DND-41 (cell line): ENCODE measurements at regions not wholly inside any gene's neighbourhood (a gene's known extent, or its start where the extent isn't known, plus 50 kb on each side); places are given as distances from the start of the nearest gene placed in this dataset.

Experiments used
- ATAC-seq: fragments of 200-7000 bp; cut with Tn5 transposase; 3 replicates; pipeline ENCODE4 v1.9.1; 2021; ENCODE audit warnings: low read depth; ENCODE audit not compliant: insufficient read depth
- DNase-seq: peaks from one replicate; pipeline ENCODE4 v3.0.0-alpha.2; 2020
- H2AFZ ChIP-seq: 2 replicates; pipeline ENCODE4 v1.6.0; 2012; ENCODE audit warnings: low read depth, low read length
- H3K27ac ChIP-seq: 2 replicates; pipeline ENCODE4 v1.5.1; 2012; ENCODE audit warnings: low read length, inconsistent platforms
- H3K27me3 ChIP-seq: fragments of 200-600 bp; sonication (generic); 2 replicates; pipeline ENCODE4 v1.6.0; 2012; ENCODE audit warnings: low read length, mild to moderate bottlenecking, inconsistent platforms; ENCODE audit not compliant: insufficient read depth, poor library complexity
- H3K36me3 ChIP-seq: 2 replicates; pipeline ENCODE4 v1.5.1; 2012; ENCODE audit warnings: low read length, inconsistent platforms; ENCODE audit not compliant: insufficient read depth
- H3K4me1 ChIP-seq: 2 replicates; pipeline ENCODE4 v1.5.1; 2012; ENCODE audit warnings: mild to moderate bottlenecking, low read length; ENCODE audit not compliant: insufficient read depth
- H3K4me2 ChIP-seq: 2 replicates; pipeline ENCODE4 v1.6.0; 2012; ENCODE audit warnings: mild to moderate bottlenecking, moderate library complexity, low read length, inconsistent platforms; ENCODE audit not compliant: insufficient read depth
- H3K4me3 ChIP-seq, 2 experiments: fragments of 200-600 bp in 1 of 2; shearing (Covaris generic) in 1 of 2; 2 replicates each; pipeline ENCODE4 v1.5.1; 2012 to 2016; ENCODE audit warnings: inconsistent platforms in 2 of 2, low read length in 2 of 2, mild to moderate bottlenecking in 2 of 2, low read depth in 1 of 2, moderate library complexity in 1 of 2
- H3K79me2 ChIP-seq: 2 replicates; pipeline ENCODE4 v1.6.0; 2012; ENCODE audit warnings: low read length, inconsistent platforms; ENCODE audit not compliant: insufficient read depth
- H3K9ac ChIP-seq: 2 replicates; pipeline ENCODE4 v1.6.0; 2012; ENCODE audit warnings: low read depth, mild to moderate bottlenecking, inconsistent platforms, low read length, moderate library complexity
- H3K9me3 ChIP-seq: 2 replicates; pipeline ENCODE4 v1.5.1; 2012; ENCODE audit warnings: low read length, moderate library complexity, mild to moderate bottlenecking, inconsistent platforms; ENCODE audit not compliant: insufficient read depth, severe bottlenecking
- H4K20me1 ChIP-seq: 2 replicates; pipeline ENCODE4 v1.6.0; 2012; ENCODE audit warnings: low read length; ENCODE audit not compliant: insufficient read depth
- EZH2 ChIP-seq: IDR thresholded peaks from 3 replicates; pipeline ENCODE4 v1.6.1; 2012; ENCODE audit warnings: borderline replicate concordance, low read depth, mild to moderate bottlenecking, moderate library complexity, low read length, inconsistent platforms; ENCODE audit not compliant: severe bottlenecking
- TF ChIP-seq, protein P1 (sequence below): IDR thresholded peaks from 2 replicates; pipeline ENCODE4 v1.5.1; 2012; ENCODE audit warnings: borderline replicate concordance, low read length, moderate library complexity, mild to moderate bottlenecking; ENCODE audit not compliant: poor library complexity, severe bottlenecking; ENCODE audit errors: extremely low read depth

DNA sequence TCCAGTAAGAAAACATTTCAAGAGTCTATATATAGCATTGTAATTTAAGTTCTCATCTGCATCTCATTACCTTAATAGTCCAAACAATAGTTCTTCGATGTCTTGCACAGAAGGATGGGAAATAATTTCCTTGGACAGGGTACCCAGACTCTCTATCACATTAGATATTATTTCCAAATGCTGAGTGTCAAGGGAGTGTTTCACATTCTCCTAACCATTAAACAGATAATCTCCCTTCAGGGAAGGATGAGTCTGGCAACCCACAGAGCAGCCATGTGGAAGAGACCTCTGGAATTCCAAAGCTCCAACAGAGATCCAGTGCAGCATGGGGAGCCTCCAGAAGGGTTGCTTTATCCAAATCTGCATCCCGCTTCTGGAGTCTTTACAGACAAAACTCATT, 89.6 kb downstream of the FZD1 start:
- Histone ChIP-seq H2AFZ (no peak overlapping the region), H3K79me2 (no peaks in the 10 kb centered on the region), H3K27me3 (no peaks in the 10 kb centered on the region), H3K36me3 (no peaks in the 10 kb centered on the region), H3K9ac (no peak overlapping the region), H3K4me3 (no peak overlapping the region), H3K9me3 (no peaks in the 10 kb centered on the region), H3K4me2 (no peak overlapping the region), H3K27ac (no peak overlapping the region), H3K4me1 (no peaks in the 10 kb centered on the region), H4K20me1 (no peaks in the 10 kb centered on the region)
- TF ChIP-seq, protein P1, sequence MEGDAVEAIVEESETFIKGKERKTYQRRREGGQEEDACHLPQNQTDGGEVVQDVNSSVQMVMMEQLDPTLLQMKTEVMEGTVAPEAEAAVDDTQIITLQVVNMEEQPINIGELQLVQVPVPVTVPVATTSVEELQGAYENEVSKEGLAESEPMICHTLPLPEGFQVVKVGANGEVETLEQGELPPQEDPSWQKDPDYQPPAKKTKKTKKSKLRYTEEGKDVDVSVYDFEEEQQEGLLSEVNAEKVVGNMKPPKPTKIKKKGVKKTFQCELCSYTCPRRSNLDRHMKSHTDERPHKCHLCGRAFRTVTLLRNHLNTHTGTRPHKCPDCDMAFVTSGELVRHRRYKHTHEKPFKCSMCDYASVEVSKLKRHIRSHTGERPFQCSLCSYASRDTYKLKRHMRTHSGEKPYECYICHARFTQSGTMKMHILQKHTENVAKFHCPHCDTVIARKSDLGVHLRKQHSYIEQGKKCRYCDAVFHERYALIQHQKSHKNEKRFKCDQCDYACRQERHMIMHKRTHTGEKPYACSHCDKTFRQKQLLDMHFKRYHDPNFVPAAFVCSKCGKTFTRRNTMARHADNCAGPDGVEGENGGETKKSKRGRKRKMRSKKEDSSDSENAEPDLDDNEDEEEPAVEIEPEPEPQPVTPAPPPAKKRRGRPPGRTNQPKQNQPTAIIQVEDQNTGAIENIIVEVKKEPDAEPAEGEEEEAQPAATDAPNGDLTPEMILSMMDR: no peak
- TF ChIP-seq EZH2: no peak
- ATAC-seq (no peak), DNase-seq (no peak)

GRCh38 chr7:91355695-91356435, 91.6 kb downstream of the FZD1 start:
- H3K9me3 ChIP-seq: no peaks in the 10 kb centered on the region
- TF ChIP-seq, protein P1: no peak
- H4K20me1 ChIP-seq: no peaks in the 10 kb centered on the region
- no peaks in the 10 kb centered on the region for H3K4me1 ChIP-seq
- ATAC-seq (no peak), DNase-seq (no peak)
- no peak overlapping the region for H3K9ac ChIP-seq
- H3K4me2 ChIP-seq: no peak overlapping the region
- H3K27ac ChIP-seq: no peak overlapping the region
- H2AFZ ChIP-seq: no peak overlapping the region
- H3K4me3 ChIP-seq: no peak overlapping the region
- no peaks in the 10 kb centered on the region for H3K27me3 ChIP-seq
- H3K36me3 ChIP-seq: no peaks in the 10 kb centered on the region
- H3K79me2 ChIP-seq: no peaks in the 10 kb centered on the region

DNA sequence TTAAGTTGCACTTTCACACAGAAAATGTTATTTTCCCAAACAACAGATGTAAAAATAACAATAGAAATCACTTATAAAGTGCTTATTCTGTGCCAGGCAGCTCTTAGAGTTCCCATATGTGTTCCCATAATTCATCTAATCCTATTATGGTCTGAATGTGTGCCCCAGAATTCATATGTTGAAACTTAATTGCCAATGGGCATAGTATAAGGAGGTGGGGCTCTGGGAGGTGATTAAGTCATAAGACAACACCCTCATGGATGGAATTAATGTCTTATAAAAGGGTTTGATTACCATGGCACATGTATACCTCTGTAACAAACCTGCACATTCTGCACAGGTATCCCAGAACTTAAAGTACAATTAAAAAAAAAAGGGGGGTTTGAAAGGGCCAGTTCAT, 92.7 kb downstream of the FZD1 start:
- DNase-seq: no peak
- Histone ChIP-seq H3K9ac (no peak overlapping the region), H3K9me3 (no peaks in the 10 kb centered on the region), H3K27me3 (no peaks in the 10 kb centered on the region), H3K79me2 (no peaks in the 10 kb centered on the region), H4K20me1 (no peaks in the 10 kb centered on the region), H3K4me2 (no peak overlapping the region), H3K4me1 (no peaks in the 10 kb centered on the region), H3K27ac (no peak overlapping the region), H3K4me3 (no peak overlapping the region), H3K36me3 (no peaks in the 10 kb centered on the region), H2AFZ (no peak overlapping the region)
- TF ChIP-seq EZH2: no peak
- TF ChIP-seq, protein P1: no peak
- ATAC-seq: no peak

- Histone ChIP-seq H3K4me3 (no peak overlapping the region), H2AFZ (no peak overlapping the region), H3K9me3 (no peaks in the 10 kb centered on the region), H3K79me2 (no peaks in the 10 kb centered on the region), H3K27me3 (no peaks in the 10 kb centered on the region), H3K4me1 (no peaks in the 10 kb centered on the region), H3K27ac (no peak overlapping the region), H3K36me3 (no peaks in the 10 kb centered on the region), H3K4me2 (no peak overlapping the region), H3K9ac (no peak overlapping the region), H4K20me1 (no peaks in the 10 kb centered on the region)
- DNase-seq (no peak), ATAC-seq (no peak)
- no peak for TF ChIP-seq EZH2
- TF ChIP-seq, protein P1: no peak
Observed at GRCh38 chr7:91357379-91357778, 93.1 kb downstream of the FZD1 start.
